ENCODE measurements at regions not wholly inside any gene's neighbourhood (a gene's known extent, or its start where the extent isn't known, plus 50 kb on each side); places are given as distances from the start of the nearest gene placed in this dataset.

DNA sequence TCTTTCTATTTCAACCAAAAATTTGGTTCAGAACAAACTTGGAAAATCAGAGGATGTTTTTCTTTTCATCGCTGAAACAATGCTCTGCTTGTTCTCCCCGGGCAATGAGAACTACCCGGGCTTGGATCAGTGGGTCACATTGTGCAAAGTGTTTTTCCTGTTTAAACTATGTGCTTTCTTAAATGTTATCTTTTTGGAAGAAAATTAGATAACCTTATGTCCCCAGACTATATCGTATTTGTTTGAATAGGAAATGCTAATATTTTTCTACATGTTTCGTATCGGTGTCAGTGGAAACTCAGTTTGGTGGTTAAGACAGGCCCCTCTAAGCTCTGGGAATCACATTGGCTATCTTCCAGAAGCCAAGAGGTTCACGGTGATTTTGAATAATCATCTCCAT is 319.5 kb upstream of the NFE2L3 start:
- TF ChIP-seq, protein P1, sequence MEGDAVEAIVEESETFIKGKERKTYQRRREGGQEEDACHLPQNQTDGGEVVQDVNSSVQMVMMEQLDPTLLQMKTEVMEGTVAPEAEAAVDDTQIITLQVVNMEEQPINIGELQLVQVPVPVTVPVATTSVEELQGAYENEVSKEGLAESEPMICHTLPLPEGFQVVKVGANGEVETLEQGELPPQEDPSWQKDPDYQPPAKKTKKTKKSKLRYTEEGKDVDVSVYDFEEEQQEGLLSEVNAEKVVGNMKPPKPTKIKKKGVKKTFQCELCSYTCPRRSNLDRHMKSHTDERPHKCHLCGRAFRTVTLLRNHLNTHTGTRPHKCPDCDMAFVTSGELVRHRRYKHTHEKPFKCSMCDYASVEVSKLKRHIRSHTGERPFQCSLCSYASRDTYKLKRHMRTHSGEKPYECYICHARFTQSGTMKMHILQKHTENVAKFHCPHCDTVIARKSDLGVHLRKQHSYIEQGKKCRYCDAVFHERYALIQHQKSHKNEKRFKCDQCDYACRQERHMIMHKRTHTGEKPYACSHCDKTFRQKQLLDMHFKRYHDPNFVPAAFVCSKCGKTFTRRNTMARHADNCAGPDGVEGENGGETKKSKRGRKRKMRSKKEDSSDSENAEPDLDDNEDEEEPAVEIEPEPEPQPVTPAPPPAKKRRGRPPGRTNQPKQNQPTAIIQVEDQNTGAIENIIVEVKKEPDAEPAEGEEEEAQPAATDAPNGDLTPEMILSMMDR (conservative IDR thresholded peaks at IDR 0.05): no peak
- peak overlapping the region; percentile 27 for H3K4me3 Mint-ChIP-seq
- H3K9me3 Mint-ChIP-seq: no peaks in the 10 kb centered on the region
- peaks cover 42% of the 10 kb centered on the region for H3K4me1 Mint-ChIP-seq (ENCODE audit: unreplicated experiment)
- H3K36me3 Mint-ChIP-seq: no peaks in the 10 kb centered on the region
- no peak for DNase-seq (ENCODE audit: extremely low spot score, unreplicated experiment)
- H3K27me3 Mint-ChIP-seq: peaks cover 37% of the 10 kb centered on the region
- no peak overlapping the region for H3K27ac Mint-ChIP-seq

DNA sequence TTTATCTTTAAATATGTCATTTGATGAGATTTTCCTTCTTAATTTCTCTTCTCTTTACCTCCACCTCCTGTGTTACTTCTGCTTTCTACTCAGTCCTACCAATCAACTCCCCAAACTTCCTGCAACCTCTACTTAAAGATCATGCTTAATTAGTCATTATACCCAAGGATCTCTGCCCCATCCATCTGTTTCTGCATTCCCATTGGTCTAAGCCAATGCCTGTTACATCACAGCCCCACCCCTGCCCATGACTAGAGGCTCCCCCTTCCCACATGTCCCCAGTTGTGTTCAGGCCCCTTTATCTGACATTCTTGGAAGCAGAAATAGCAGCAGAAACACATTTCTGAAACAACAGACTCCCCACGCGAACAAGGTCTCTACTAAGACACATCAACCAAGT is 319.1 kb upstream of the NFE2L3 start:
- Mint-ChIP-seq H3K27ac (no peak overlapping the region), H3K4me3 (peak overlapping the region; percentile 18)

GRCh38 chr7:25834050-25834449 is 317.9 kb upstream of the NFE2L3 start:
- H3K27ac Mint-ChIP-seq: no peak overlapping the region
- peaks cover 42% of the 10 kb centered on the region for H3K4me1 Mint-ChIP-seq (ENCODE audit: unreplicated experiment)
- no peaks in the 10 kb centered on the region for H3K36me3 Mint-ChIP-seq
- TF ChIP-seq, protein P1 (conservative IDR thresholded peaks at IDR 0.05): no peak
- H3K9me3 Mint-ChIP-seq: no peaks in the 10 kb centered on the region
- no peak overlapping the region for H3K4me3 Mint-ChIP-seq
- no peak for DNase-seq (ENCODE audit: extremely low spot score, unreplicated experiment)
- peaks cover 36% of the 10 kb centered on the region for H3K27me3 Mint-ChIP-seq

More for the DNA sequence above, 319.1 kb upstream of the NFE2L3 start:
- no peak for DNase-seq (ENCODE audit: extremely low spot score, unreplicated experiment)
- TF ChIP-seq, protein P1 (conservative IDR thresholded peaks at IDR 0.05): no peak
- peaks cover 33% of the 10 kb centered on the region for H3K27me3 Mint-ChIP-seq
- H3K9me3 Mint-ChIP-seq: no peaks in the 10 kb centered on the region
- peaks cover 42% of the 10 kb centered on the region for H3K4me1 Mint-ChIP-seq (ENCODE audit: unreplicated experiment)
- no peaks in the 10 kb centered on the region for H3K36me3 Mint-ChIP-seq

GRCh38 chr7:25835197-25835596 is 316.8 kb upstream of the NFE2L3 start:
- peaks cover 42% of the 10 kb centered on the region for H3K4me1 Mint-ChIP-seq (ENCODE audit: unreplicated experiment)

DNA sequence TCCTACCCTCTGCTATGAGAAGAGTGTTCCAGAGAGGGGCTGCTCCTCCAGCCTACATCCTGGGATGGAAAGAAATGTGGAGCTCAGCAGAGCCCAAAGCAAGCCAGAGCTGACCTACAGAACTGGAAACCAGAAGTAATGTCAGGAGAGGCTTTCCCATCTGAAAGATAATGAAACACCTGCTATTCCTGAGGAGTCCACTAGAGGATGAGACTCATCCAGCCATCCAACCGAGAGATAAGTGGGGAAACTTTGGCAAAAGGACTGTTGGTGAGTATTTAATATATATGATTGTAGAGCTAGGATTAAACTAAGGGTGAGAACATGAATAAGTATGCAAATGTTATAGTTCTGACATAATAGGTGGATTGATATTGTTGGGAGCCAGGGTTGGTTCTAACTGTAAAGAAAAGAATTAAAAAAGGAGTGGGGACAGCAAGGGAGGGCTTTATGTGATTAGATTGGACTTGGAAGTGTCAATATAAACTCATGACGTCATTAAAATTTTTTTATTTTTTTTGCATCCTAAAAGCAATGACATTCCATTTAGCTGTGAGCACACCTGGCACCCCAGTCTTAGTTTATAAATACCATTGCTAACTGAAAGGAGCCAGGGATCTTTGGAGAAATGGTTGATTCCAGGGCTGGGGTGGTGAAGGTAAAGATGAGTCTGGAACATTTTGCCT is 312.8 kb upstream of the NFE2L3 start:
- no peak overlapping the region for H3K4me3 Mint-ChIP-seq
- TF ChIP-seq, protein P1 (conservative IDR thresholded peaks at IDR 0.05): peak; percentile 70
- peaks cover 25% of the 10 kb centered on the region for H3K4me1 Mint-ChIP-seq (ENCODE audit: unreplicated experiment)
- H3K36me3 Mint-ChIP-seq: no peaks in the 10 kb centered on the region
- no peak for DNase-seq (ENCODE audit: extremely low spot score, unreplicated experiment)
- peaks cover 27% of the 10 kb centered on the region for H3K27me3 Mint-ChIP-seq
- H3K27ac Mint-ChIP-seq: no peak overlapping the region
- no peaks in the 10 kb centered on the region for H3K9me3 Mint-ChIP-seq

More at GRCh38 chr7:25835197-25835596, 316.8 kb upstream of the NFE2L3 start:
- H3K9me3 Mint-ChIP-seq: no peaks in the 10 kb centered on the region
- no peak overlapping the region for H3K4me3 Mint-ChIP-seq
- TF ChIP-seq, protein P1 (conservative IDR thresholded peaks at IDR 0.05): no peak
- H3K27me3 Mint-ChIP-seq: peaks cover 32% of the 10 kb centered on the region
- no peak overlapping the region for H3K27ac Mint-ChIP-seq
- H3K36me3 Mint-ChIP-seq: no peaks in the 10 kb centered on the region
- no peak for DNase-seq (ENCODE audit: extremely low spot score, unreplicated experiment)
